ENCODE measurements at regions not wholly inside any gene's neighbourhood (a gene's known extent, or its start where the extent isn't known, plus 50 kb on each side); places are given as distances from the start of the nearest gene placed in this dataset.

GRCh38 chr9:87229108-87229507 lies 268.6 kb upstream of the DAPK1 start:
- H3K4me1 Mint-ChIP-seq, result 0 out of 4 replicates have a peak, but pooled peaks cover 0 to under 1% of the 10 kb centered on the region in 2 experiments
- 0 out of 7 replicates have a peak, but pooled peaks cover 0 to 5% (median 0%) of the 10 kb centered on the region in 3 experiments for H3K36me3 Mint-ChIP-seq (ENCODE audit: insufficient read depth in 1 of 3, low read depth in 3 of 3)
- H4K5ac ChIP-seq (ENCODE audit: insufficient read length, low read depth, low read length), result no peak overlapping the region
- no CpG with 5 or more reads among the region's 3 CpGs for WGBS (ENCODE audit: extremely low coverage, insufficient read length, low lambda C conversion rate)
- DNase-seq, result no peak
- no peaks in the 10 kb centered on the region for H3K9me3 ChIP-seq (ENCODE audit: control insufficient read depth, low read depth, low read length)
- no peak overlapping the region for H3K4ac ChIP-seq (ENCODE audit: low read depth, low read length)
- H2AFZ ChIP-seq (ENCODE audit: low read length), result no peak overlapping the region
- H3K23me2 ChIP-seq (ENCODE audit: insufficient read length, low read depth, low read length, poor library complexity, severe bottlenecking), result no peaks in the 10 kb centered on the region
- no peak overlapping the region for H3K4me3 Mint-ChIP-seq
- H3K4me2 ChIP-seq (ENCODE audit: insufficient read depth, insufficient read length, low read length), result no peak overlapping the region
- no peak for TF ChIP-seq CTCF (conservative IDR thresholded peaks at IDR 0.05)
- H2BK5ac ChIP-seq (ENCODE audit: insufficient read length, low read length), result no peak overlapping the region
- H3K27ac ChIP-seq (ENCODE audit: insufficient read length, low read depth, low read length), result no peak overlapping the region
- no peak overlapping the region for H2BK20ac ChIP-seq (ENCODE audit: low read depth, low read length, poor library complexity, severe bottlenecking)
- H3K79me2 ChIP-seq (ENCODE audit: insufficient read depth, low read length), result no peaks in the 10 kb centered on the region
- H4K91ac ChIP-seq (ENCODE audit: insufficient read length, low read depth, low read length), result no peak overlapping the region
- no peaks in the 10 kb centered on the region for H3K27me3 ChIP-seq (ENCODE audit: insufficient read depth, low read length)
- H3K9ac ChIP-seq (ENCODE audit: extremely low read depth, insufficient read length, low read length), result no peak overlapping the region
- no peak overlapping the region for H3T11ph ChIP-seq (ENCODE audit: low read length)
- H3K4me1 ChIP-seq (ENCODE audit: insufficient read depth, low read length), result no peaks in the 10 kb centered on the region
- 0 out of 5 replicates have a peak, but pooled peaks cover 0 to 2% of the 10 kb centered on the region in 2 experiments for H3K9me3 Mint-ChIP-seq
- H2BK120ac ChIP-seq (ENCODE audit: low read depth, low read length, poor library complexity, severe bottlenecking), result no peak overlapping the region
- H2AK5ac ChIP-seq (ENCODE audit: insufficient read length, low read length), result no peak overlapping the region
- no peaks in the 10 kb centered on the region for H3K79me1 ChIP-seq (ENCODE audit: insufficient read depth, low read depth, low read length, poor library complexity, severe bottlenecking)
- no peaks in the 10 kb centered on the region for H4K20me1 ChIP-seq (ENCODE audit: control insufficient read depth, insufficient read depth, insufficient read length)
- no peak overlapping the region; the same call in 1 of the 2 replicates for H3K14ac ChIP-seq (ENCODE audit: insufficient read depth, low read length)
- H2BK12ac ChIP-seq (ENCODE audit: insufficient read length, low read depth, low read length), result no peak overlapping the region
- H3K27ac Mint-ChIP-seq, result no peak overlapping the region
- H3K27me3 Mint-ChIP-seq (ENCODE audit: low read depth), result peaks cover 2% of the 10 kb centered on the region; the same call in 1 of the 2 replicates
- no peak overlapping the region for H2BK15ac ChIP-seq (ENCODE audit: low read depth, low read length)
- H3K23ac ChIP-seq (ENCODE audit: insufficient read length, low read depth, low read length), result no peak overlapping the region
- H3K56ac ChIP-seq (ENCODE audit: insufficient read length, low read depth, low read length), result no peak overlapping the region
- H4K8ac ChIP-seq (replicated peaks; ENCODE audit: insufficient read length, low read depth, low read length), result no peak overlapping the region
- H3K18ac ChIP-seq (ENCODE audit: insufficient read length, low read depth, low read length), result no peak overlapping the region
